D721Med (cell line): ENCODE measurements at regions not wholly inside any gene's neighbourhood (a gene's known extent, or its start where the extent isn't known, plus 50 kb on each side); places are given as distances from the start of the nearest gene placed in this dataset.

ENCODE experiments used
- DNase-seq: peaks from one replicate; pipeline ENCODE4 v3.0.0; 2011; ENCODE audit warnings: low spot score; ENCODE audit not compliant: insufficient read length
- FAIRE-seq: peaks from 2 replicates; lab custom pipeline; 2011; peaks lifted over from hg19 to GRCh38; lab: Jason Lieb, UNC
- CTCF ChIP-seq: IDR thresholded peaks from 2 replicates; pipeline ENCODE4 v1.5.1; 2012; ENCODE audit warnings: mild to moderate bottlenecking, control low read depth; ENCODE audit not compliant: insufficient read depth; ENCODE audit errors: missing control alignments

DNA sequence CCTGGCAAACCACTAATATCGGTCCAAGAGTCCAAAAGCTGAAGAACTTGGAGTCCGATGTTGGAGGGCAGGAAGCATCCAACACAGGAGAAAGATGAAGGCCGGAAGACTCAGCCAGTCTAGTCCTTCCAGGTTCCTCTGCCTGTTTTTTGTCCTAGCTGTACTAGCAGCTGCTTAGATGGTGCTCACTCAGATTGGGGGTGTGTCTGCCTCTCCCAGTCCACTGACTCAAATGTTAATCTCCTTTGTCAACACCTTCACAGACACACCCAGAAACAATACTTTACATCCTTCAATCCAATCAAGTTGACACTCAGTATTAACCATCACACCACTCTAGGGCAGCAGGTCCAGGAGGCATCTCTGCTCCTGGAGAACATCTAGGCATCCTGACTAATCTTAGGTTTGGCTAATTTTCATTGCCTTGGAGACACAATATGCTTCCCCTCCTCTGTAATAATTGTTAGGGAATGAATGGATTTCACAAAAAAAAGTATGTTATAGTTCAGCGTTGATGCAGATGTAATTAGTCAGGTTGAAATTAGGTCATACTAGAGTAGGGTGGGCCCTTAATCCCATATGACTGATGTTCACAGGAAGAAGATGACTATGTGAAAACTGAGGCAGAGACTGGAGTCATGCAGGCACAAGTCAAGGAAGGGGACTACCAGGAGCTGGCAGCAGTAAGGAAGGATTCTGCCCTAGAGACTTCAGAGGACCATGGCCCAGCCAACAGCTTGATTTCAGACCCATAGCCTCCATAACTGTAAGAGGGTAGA lies 183.4 kb downstream of the RBM26 start:
- DNase-seq (no peak), FAIRE-seq (no peak)
- no peak for TF ChIP-seq CTCF

GRCh38 chr13:79212064-79212619 lies 193.9 kb downstream of the RBM26 start:
- TF ChIP-seq CTCF, result no peak
- no peak for FAIRE-seq
- DNase-seq, result no peak

DNA sequence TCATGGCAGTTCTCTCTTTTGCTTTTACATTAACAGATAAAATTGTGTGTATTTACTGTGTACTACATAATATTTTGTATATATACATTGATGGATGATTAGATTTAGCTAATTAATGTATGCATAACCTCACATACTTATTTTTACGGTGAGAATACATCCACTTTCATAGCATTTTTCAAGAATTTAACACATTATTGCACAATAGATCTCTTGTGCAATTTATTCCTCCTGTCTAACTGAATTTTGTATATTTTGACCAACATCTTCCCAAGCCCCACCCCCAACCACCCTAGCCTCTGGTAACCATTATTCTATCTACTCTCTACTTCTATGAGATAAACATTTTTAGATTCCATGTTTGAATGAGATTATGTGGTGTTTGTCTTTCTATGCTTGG lies 194.7 kb downstream of the RBM26 start:
- DNase-seq (no peak), FAIRE-seq (no peak)
- no peak for TF ChIP-seq CTCF

DNA sequence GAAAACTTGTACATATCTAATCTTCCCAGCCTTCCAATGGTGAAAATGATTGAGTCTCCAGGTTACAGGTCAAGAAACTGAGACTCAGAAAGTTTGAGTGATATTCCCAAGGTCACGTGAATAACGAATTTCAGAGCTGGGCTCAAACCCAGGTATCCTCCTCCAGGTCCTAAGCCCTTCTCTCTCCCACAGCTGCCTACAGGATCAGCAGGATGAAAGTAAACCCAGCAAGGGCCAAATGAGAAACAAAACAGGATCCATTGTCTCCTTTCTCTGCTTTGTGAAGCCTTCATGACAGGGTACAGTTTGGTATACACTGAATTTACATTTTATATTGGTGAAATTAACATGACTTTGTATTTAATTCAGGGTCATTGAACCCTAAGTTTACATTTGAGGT lies 208.1 kb downstream of the RBM26 start:
- no peak for TF ChIP-seq CTCF
- DNase-seq, result no peak
- FAIRE-seq, result no peak

DNA sequence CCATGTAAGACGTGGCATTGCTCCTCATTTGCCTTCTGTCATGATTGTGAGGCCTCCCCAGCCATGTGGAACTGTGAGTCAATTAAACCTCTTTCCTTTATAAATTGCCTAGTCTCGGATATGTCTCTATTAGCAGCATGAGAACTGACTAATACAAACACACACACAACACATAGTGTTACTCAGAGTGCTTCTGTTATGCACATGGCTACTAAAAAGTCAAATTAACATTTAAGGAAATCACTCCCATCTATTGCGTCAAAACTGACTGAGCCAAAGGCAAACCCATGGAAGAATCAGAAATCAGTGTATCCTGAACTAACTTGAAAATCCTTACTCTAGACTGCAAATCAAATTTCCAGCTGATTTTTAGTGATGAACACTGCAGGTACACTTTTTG lies 209.2 kb downstream of the RBM26 start:
- no peak for TF ChIP-seq CTCF
- DNase-seq, result no peak
- FAIRE-seq, result no peak

DNA sequence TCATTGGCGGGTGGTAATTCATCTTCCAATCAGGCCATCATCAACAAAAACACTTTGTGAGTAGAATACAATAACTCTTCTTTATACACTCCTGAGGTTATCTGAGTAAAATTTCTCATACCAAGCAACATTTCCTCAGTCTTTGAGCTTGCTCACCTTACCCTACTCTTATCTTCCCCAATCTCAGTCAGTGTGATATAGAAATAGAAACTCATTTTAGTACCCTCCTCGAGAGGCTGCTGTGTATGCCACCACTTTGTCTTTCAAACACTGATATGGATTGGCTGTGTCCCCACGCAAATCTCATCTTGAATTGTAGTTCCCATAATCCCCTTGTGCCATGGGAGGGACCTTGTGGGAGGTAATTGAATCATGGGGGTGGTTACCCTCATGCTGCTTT lies 209.7 kb downstream of the RBM26 start:
- no peak for TF ChIP-seq CTCF
- DNase-seq (no peak), FAIRE-seq (no peak)

DNA sequence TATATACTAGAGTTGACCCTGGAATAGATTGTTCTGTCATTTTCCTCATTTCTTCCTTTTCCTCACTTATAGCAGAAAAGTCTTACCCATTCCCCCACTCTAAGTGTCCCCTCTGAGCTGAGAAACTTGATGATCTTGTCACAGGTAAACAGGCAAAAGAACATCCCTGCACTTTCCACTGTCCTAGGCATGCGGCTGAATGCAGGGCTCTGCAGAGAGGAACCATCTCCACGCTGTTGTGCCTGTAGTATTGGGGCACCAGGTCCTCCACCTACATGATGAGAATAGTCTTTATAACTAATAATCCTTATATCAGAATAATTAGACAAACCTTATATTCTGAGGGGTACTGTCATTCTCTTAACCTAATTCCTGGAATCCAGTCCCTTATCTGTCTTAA lies 211.3 kb downstream of the RBM26 start:
- DNase-seq (no peak), FAIRE-seq (no peak)
- no peak for TF ChIP-seq CTCF
